Bronchial epithelial cell (primary cell): ENCODE measurements at regions not wholly inside any gene's neighbourhood (a gene's known extent, or its start where the extent isn't known, plus 50 kb on each side); places are given as distances from the start of the nearest gene placed in this dataset.

Experiments used
- DNase-seq: peaks from one replicate; pipeline ENCODE4 v3.0.0-alpha.2; 2010; ENCODE audit warnings: low read depth
- FAIRE-seq: peaks from 2 replicates; lab custom pipeline; 2011; peaks lifted over from hg19 to GRCh38; lab: Jason Lieb, UNC
- H3K27me3 ChIP-seq: 2 replicates; pipeline ENCODE4 v1.5.1; 2011; ENCODE audit warnings: low read length; ENCODE audit not compliant: control insufficient read depth, insufficient read depth
- H3K36me3 ChIP-seq: 2 replicates; pipeline ENCODE4 v1.5.1; 2011; ENCODE audit warnings: low read length; ENCODE audit not compliant: control insufficient read depth, insufficient read depth
- H3K4me3 ChIP-seq: 2 replicates; pipeline ENCODE4 v1.5.1; 2011; ENCODE audit warnings: mild to moderate bottlenecking, low read depth, low read length, control low read depth
- CTCF ChIP-seq: IDR thresholded peaks from 2 replicates; pipeline ENCODE4 v1.5.1; 2011; ENCODE audit warnings: mild to moderate bottlenecking, moderate library complexity, low read length, control low read depth, inconsistent platforms; ENCODE audit not compliant: insufficient read depth, severe bottlenecking

GRCh38 chr4:53659737-53660136 lies 68.5 kb upstream of the LNX1 start:
- H3K36me3 ChIP-seq, result no peaks in the 10 kb centered on the region
- H3K4me3 ChIP-seq, result no peak overlapping the region
- no peak for TF ChIP-seq CTCF
- FAIRE-seq, result no peak
- no peaks in the 10 kb centered on the region for H3K27me3 ChIP-seq
- no peak for DNase-seq

GRCh38 chr4:53659112-53659511 lies 67.8 kb upstream of the LNX1 start:
- no peak for TF ChIP-seq CTCF
- no peaks in the 10 kb centered on the region for H3K27me3 ChIP-seq
- H3K36me3 ChIP-seq, result no peaks in the 10 kb centered on the region
- no peak overlapping the region for H3K4me3 ChIP-seq
- no peak for DNase-seq
- no peak for FAIRE-seq

GRCh38 chr4:53658029-53658428 lies 66.7 kb upstream of the LNX1 start:
- no peak for DNase-seq
- Histone ChIP-seq H3K36me3 (no peaks in the 10 kb centered on the region), H3K4me3 (no peak overlapping the region), H3K27me3 (no peaks in the 10 kb centered on the region)
- TF ChIP-seq CTCF, result no peak
- no peak for FAIRE-seq

GRCh38 chr4:53656421-53656981 lies 65.2 kb upstream of the LNX1 start:
- peak; percentile 5 for TF ChIP-seq CTCF
- Histone ChIP-seq H3K4me3 (no peak overlapping the region), H3K36me3 (no peaks in the 10 kb centered on the region), H3K27me3 (no peaks in the 10 kb centered on the region)
- FAIRE-seq (no peak), DNase-seq (no peak)

GRCh38 chr4:53654300-53654758 lies 63.0 kb upstream of the LNX1 start:
- no peak for TF ChIP-seq CTCF
- no peaks in the 10 kb centered on the region for H3K27me3 ChIP-seq
- DNase-seq (peak; percentile 53), FAIRE-seq (no peak)
- H3K36me3 ChIP-seq, result no peaks in the 10 kb centered on the region
- no peak overlapping the region for H3K4me3 ChIP-seq

GRCh38 chr4:53653484-53654053 lies 62.3 kb upstream of the LNX1 start:
- H3K4me3 ChIP-seq, result no peak overlapping the region
- no peak for TF ChIP-seq CTCF
- H3K36me3 ChIP-seq, result no peaks in the 10 kb centered on the region
- FAIRE-seq, result no peak
- no peaks in the 10 kb centered on the region for H3K27me3 ChIP-seq
- no peak for DNase-seq
